HepG2 (cell line): ENCODE measurements at regions not wholly inside any gene's neighbourhood (a gene's known extent, or its start where the extent isn't known, plus 50 kb on each side); places are given as distances from the start of the nearest gene placed in this dataset.

ENCODE experiments used
- AHDC1 ChIP-seq: sonication (generic); formaldehyde crosslinking; IDR thresholded peaks from 2 replicates; pipeline ENCODE4 v1.5.1; 2020; ENCODE audit warnings: mild to moderate bottlenecking, missing genetic modification reagents, borderline replicate concordance
- GATA4 ChIP-seq: sonication (generic); IDR thresholded peaks from 2 replicates; pipeline ENCODE4 v1.6.1; 2016; ENCODE audit warnings: antibody characterized with exemption, low read depth, borderline replicate concordance
- MXI1 ChIP-seq: IDR thresholded peaks from 3 replicates; pipeline ENCODE4 v1.6.1; 2012; ENCODE audit warnings: low read depth, low read length, inconsistent platforms, borderline replicate concordance
- NR2F1 ChIP-seq, 2 experiments: fragments of 450-650 bp in 1 of 2; formaldehyde crosslinking in 1 of 2; IDR thresholded peaks; 2 replicates each; pipeline versions ENCODE4 v1.5.0 to v1.6.1; 2016 to 2020; ENCODE audit warnings: mild to moderate bottlenecking in 1 of 2, missing compliant biosample characterization in 1 of 2, missing genetic modification reagents in 1 of 2, moderate library complexity in 1 of 2
- NR2F6 ChIP-seq, 2 experiments: IDR thresholded peaks; 2 replicates each; pipeline ENCODE4 v1.6.1; 2016; ENCODE audit warnings: antibody characterized with exemption in 1 of 2, mild to moderate bottlenecking in 1 of 2
- RARA ChIP-seq: IDR thresholded peaks from 2 replicates; pipeline ENCODE4 v1.6.1; 2016; ENCODE audit warnings: missing genetic modification reagents, missing compliant biosample characterization
- RBM39 ChIP-seq: fragments of 200-400 bp; formaldehyde crosslinking; IDR thresholded peaks from one replicate; pipeline ENCODE4 v1.6.1; 2018; ENCODE audit warnings: antibody characterized with exemption, mild to moderate bottlenecking, low read depth, low read length; ENCODE audit not compliant: poor library complexity, severe bottlenecking
- RXRA ChIP-seq: sonication (generic); formaldehyde crosslinking; IDR thresholded peaks from 2 replicates; pipeline ENCODE4 v1.5.1; 2020; ENCODE audit warnings: missing genetic modification reagents
- RXRB ChIP-seq: IDR thresholded peaks from 2 replicates; pipeline ENCODE4 v1.6.1; 2016; ENCODE audit warnings: borderline replicate concordance, missing genetic modification reagents, missing compliant biosample characterization
- ZFP82 ChIP-seq: sonication (generic); formaldehyde crosslinking; IDR thresholded peaks from 2 replicates; pipeline ENCODE4 v1.5.1; 2020; ENCODE audit warnings: mild to moderate bottlenecking, missing genetic modification reagents, borderline replicate concordance
- ZNF558 ChIP-seq: sonication (generic); formaldehyde crosslinking; IDR thresholded peaks from 2 replicates; pipeline ENCODE4 v1.9.0; 2022; ENCODE audit warnings: mild to moderate bottlenecking, missing genetic modification reagents, borderline replicate concordance
- ZSCAN9 ChIP-seq: IDR thresholded peaks from 2 replicates; pipeline ENCODE4 v1.6.1; 2016; ENCODE audit warnings: borderline replicate concordance
- TF ChIP-seq, protein P1 (sequence below), 2 experiments: sonication (generic) in 1 of 2; formaldehyde crosslinking in 1 of 2; IDR thresholded peaks; 2 replicates each; pipeline versions ENCODE4 v1.4.0 to v1.6.1; 2016 to 2020; ENCODE audit warnings: borderline replicate concordance in 1 of 2, low read depth in 1 of 2, mild to moderate bottlenecking in 1 of 2, missing genetic modification reagents in 1 of 2
- TF ChIP-seq, protein P2 (sequence below): IDR thresholded peaks from 2 replicates; pipeline ENCODE4 v1.6.1; 2016; ENCODE audit warnings: mild to moderate bottlenecking
- TF ChIP-seq, protein P3 (sequence below): sonication (generic); formaldehyde crosslinking; IDR thresholded peaks from 2 replicates; pipeline ENCODE4 v1.8.1; 2023; ENCODE audit warnings: mild to moderate bottlenecking, inconsistent platforms, moderate library complexity, missing genetic modification reagents, borderline replicate concordance

GRCh38 chr2:42941633-42942176 is 149.3 kb upstream of the HAAO start (continued):
- TF ChIP-seq, protein P1, sequence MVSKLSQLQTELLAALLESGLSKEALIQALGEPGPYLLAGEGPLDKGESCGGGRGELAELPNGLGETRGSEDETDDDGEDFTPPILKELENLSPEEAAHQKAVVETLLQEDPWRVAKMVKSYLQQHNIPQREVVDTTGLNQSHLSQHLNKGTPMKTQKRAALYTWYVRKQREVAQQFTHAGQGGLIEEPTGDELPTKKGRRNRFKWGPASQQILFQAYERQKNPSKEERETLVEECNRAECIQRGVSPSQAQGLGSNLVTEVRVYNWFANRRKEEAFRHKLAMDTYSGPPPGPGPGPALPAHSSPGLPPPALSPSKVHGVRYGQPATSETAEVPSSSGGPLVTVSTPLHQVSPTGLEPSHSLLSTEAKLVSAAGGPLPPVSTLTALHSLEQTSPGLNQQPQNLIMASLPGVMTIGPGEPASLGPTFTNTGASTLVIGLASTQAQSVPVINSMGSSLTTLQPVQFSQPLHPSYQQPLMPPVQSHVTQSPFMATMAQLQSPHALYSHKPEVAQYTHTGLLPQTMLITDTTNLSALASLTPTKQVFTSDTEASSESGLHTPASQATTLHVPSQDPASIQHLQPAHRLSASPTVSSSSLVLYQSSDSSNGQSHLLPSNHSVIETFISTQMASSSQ (IDR thresholded peaks at IDR 0.05; ENCODE audit: low read depth): no peak; the same call in 1 of the 2 replicates
- TF ChIP-seq, protein P1 (CRISPR knock-in tag; IDR thresholded peaks at IDR 0.05; ENCODE audit: borderline replicate concordance): 0 out of 2 replicates have a peak, but pooled peaks have one; percentile 40
- TF ChIP-seq RXRA (CRISPR knock-in tag): peak; percentile 77; the same call in 1 of the 2 replicates
- TF ChIP-seq, protein P2, sequence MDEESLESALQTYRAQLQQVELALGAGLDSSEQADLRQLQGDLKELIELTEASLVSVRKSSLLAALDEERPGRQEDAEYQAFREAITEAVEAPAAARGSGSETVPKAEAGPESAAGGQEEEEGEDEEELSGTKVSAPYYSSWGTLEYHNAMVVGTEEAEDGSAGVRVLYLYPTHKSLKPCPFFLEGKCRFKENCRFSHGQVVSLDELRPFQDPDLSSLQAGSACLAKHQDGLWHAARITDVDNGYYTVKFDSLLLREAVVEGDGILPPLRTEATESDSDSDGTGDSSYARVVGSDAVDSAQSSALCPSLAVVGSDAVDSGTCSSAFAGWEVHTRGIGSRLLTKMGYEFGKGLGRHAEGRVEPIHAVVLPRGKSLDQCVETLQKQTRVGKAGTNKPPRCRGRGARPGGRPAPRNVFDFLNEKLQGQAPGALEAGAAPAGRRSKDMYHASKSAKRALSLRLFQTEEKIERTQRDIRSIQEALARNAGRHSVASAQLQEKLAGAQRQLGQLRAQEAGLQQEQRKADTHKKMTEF: peak; percentile 62; the same call in 1 of the 2 replicates
- peak; percentile 89 for TF ChIP-seq NR2F6 (IDR thresholded peaks at IDR 0.05)
- TF ChIP-seq NR2F6 (CRISPR knock-in tag; IDR thresholded peaks at IDR 0.05): peak; percentile 78; the same call in 1 of the 2 replicates
- TF ChIP-seq RBM39: no peak
- no peak for TF ChIP-seq ZFP82 (CRISPR knock-in tag)
- TF ChIP-seq AHDC1 (CRISPR knock-in tag): peak; percentile 44; the same call in 1 of the 2 replicates
- TF ChIP-seq RXRB (CRISPR knock-in tag): peak; percentile 93
- peak in 1 of 2 experiments; percentile 54; a peak in 1 of 4 replicates for TF ChIP-seq NR2F1 (CRISPR knock-in tag; IDR thresholded peaks at IDR 0.05)
- TF ChIP-seq MXI1: peak; percentile 28; the same call in 1 of the 3 replicates
- TF ChIP-seq, protein P3, sequence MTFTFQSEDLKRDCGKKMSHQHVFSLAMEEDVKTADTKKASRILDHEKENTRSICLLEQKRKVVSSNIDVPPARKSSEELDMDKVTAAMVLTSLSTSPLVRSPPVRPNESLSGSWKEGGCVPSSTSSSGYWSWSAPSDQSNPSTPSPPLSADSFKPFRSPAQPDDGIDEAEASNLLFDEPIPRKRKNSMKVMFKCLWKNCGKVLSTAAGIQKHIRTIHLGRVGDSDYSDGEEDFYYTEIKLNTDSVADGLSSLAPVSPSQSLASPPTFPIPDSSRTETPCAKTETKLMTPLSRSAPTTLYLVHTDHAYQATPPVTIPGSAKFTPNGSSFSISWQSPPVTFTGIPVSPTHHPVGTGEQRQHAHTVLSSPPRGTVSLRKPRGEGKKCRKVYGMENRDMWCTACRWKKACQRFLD (CRISPR knock-in tag): no peak
- TF ChIP-seq RARA (CRISPR knock-in tag): peak; percentile 86
- TF ChIP-seq GATA4: peak; percentile 60; the same call in 1 of the 2 replicates
- no peak for TF ChIP-seq ZNF558 (CRISPR knock-in tag)
- peak; percentile 19; the same call in 1 of the 2 replicates for TF ChIP-seq ZSCAN9
